ENCODE measurements at regions not wholly inside any gene's neighbourhood (a gene's known extent, or its start where the extent isn't known, plus 50 kb on each side); places are given as distances from the start of the nearest gene placed in this dataset.

- TF ChIP-seq, protein P1, sequence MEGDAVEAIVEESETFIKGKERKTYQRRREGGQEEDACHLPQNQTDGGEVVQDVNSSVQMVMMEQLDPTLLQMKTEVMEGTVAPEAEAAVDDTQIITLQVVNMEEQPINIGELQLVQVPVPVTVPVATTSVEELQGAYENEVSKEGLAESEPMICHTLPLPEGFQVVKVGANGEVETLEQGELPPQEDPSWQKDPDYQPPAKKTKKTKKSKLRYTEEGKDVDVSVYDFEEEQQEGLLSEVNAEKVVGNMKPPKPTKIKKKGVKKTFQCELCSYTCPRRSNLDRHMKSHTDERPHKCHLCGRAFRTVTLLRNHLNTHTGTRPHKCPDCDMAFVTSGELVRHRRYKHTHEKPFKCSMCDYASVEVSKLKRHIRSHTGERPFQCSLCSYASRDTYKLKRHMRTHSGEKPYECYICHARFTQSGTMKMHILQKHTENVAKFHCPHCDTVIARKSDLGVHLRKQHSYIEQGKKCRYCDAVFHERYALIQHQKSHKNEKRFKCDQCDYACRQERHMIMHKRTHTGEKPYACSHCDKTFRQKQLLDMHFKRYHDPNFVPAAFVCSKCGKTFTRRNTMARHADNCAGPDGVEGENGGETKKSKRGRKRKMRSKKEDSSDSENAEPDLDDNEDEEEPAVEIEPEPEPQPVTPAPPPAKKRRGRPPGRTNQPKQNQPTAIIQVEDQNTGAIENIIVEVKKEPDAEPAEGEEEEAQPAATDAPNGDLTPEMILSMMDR (IDR thresholded peaks at IDR 0.05), result no peak
- no peak for TF ChIP-seq EZH2 (IDR thresholded peaks at IDR 0.05; ENCODE audit: borderline replicate concordance, insufficient read depth, low read depth, low read length, poor library complexity, severe bottlenecking)
Observed at GRCh38 chr1:186765446-186765845, 63.3 kb upstream of the PLA2G4A start.

Data from B cell (primary cell).